Neuronal stem cell (in vitro differentiated cells): ENCODE measurements at regions not wholly inside any gene's neighbourhood (a gene's known extent, or its start where the extent isn't known, plus 50 kb on each side); places are given as distances from the start of the nearest gene placed in this dataset. TPM values are rescaled to one million over a fixed set of nuclear protein-coding genes. Genes with fewer than 3 reads are reported as not detected.
A peak's percentile ranks its signal among the peaks of the same experiment; 100 is the strongest.

Source experiments
- DNase-seq: peaks from one replicate; pipeline ENCODE4 v3.0.0-alpha.2; 2013; ENCODE audit warnings: low spot score
- H2AFZ ChIP-seq: one replicate; pipeline ENCODE4 v1.6.1; 2013; ENCODE audit warnings: mild to moderate bottlenecking, low read length, inconsistent platforms
- H2AK5ac ChIP-seq: 2 replicates; pipeline ENCODE4 v1.6.1; 2013; ENCODE audit warnings: low read depth, mild to moderate bottlenecking, inconsistent platforms, low read length, moderate library complexity, mixed read lengths
- H2BK120ac ChIP-seq: 2 replicates; pipeline ENCODE4 v1.6.1; 2013; ENCODE audit warnings: low read depth, mild to moderate bottlenecking, inconsistent platforms, low read length, moderate library complexity, mixed read lengths
- H2BK12ac ChIP-seq: one replicate; pipeline ENCODE4 v1.6.1; 2013; ENCODE audit warnings: low read length, inconsistent platforms
- H2BK15ac ChIP-seq: 2 replicates; pipeline ENCODE4 v1.6.1; 2013; ENCODE audit warnings: mild to moderate bottlenecking, low read length, inconsistent platforms, mixed read lengths
- H2BK5ac ChIP-seq: one replicate; pipeline ENCODE4 v1.6.1; 2013; ENCODE audit warnings: inconsistent platforms, mild to moderate bottlenecking, low read length, moderate library complexity
- H3K14ac ChIP-seq: one replicate; pipeline ENCODE4 v1.6.1; 2013; ENCODE audit warnings: low read length, inconsistent platforms
- H3K18ac ChIP-seq: 2 replicates; pipeline ENCODE4 v1.6.1; 2013; ENCODE audit warnings: low read length, inconsistent platforms
- H3K23ac ChIP-seq: 2 replicates; pipeline ENCODE4 v1.6.1; 2013; ENCODE audit warnings: low read depth, mild to moderate bottlenecking, mixed read lengths, low read length, inconsistent platforms; ENCODE audit not compliant: poor library complexity
- H3K27ac ChIP-seq: replicated peaks from 3 replicates; pipeline ENCODE4 v1.5.1; 2013; ENCODE audit warnings: low read length, inconsistent platforms
- H3K27me3 ChIP-seq, 3 experiments: 2 replicates each; pipeline ENCODE4 v1.6.1; 2013; ENCODE audit warnings: low read length in 3 of 3, mild to moderate bottlenecking in 2 of 3, inconsistent platforms in 1 of 3, low read depth in 1 of 3, mixed read lengths in 1 of 3, moderate library complexity in 1 of 3; ENCODE audit not compliant: control insufficient read depth in 3 of 3, insufficient read depth in 3 of 3
- H3K36me3 ChIP-seq, 2 donors: replicated peaks in 1 of 2; 2 replicates each; pipeline ENCODE4 v1.6.1; 2013; ENCODE audit warnings: low read length in 2 of 2; ENCODE audit not compliant: control insufficient read depth in 2 of 2, insufficient read depth in 2 of 2
- H3K4ac ChIP-seq: 2 replicates; pipeline ENCODE4 v1.6.1; 2013; ENCODE audit warnings: inconsistent platforms, mild to moderate bottlenecking, low read length, moderate library complexity
- H3K4me1 ChIP-seq, 2 donors: 1 replicate in 1 of 2; 2 replicates in 1 of 2; pipeline ENCODE4 v1.6.1; 2013; ENCODE audit warnings: low read length in 2 of 2, low read depth in 1 of 2; ENCODE audit not compliant: control insufficient read depth in 2 of 2, insufficient read depth in 1 of 2
- H3K4me2 ChIP-seq: one replicate; pipeline ENCODE4 v1.6.1; 2013; ENCODE audit warnings: mild to moderate bottlenecking, low read length, inconsistent platforms; ENCODE audit not compliant: insufficient read depth, poor library complexity, severe bottlenecking
- H3K4me3 ChIP-seq, 2 donors: 2 replicates each; pipeline ENCODE4 v1.5.1; 2013; ENCODE audit warnings: low read length in 2 of 2, mild to moderate bottlenecking in 2 of 2, inconsistent platforms in 1 of 2, moderate library complexity in 1 of 2
- H3K79me1 ChIP-seq: one replicate; pipeline ENCODE4 v1.6.1; 2013; ENCODE audit warnings: low read depth, mild to moderate bottlenecking, inconsistent platforms, low read length, moderate library complexity
- H3K9ac ChIP-seq: one replicate; pipeline ENCODE4 v1.6.1; 2013; ENCODE audit warnings: mild to moderate bottlenecking, low read depth, low read length, inconsistent platforms; ENCODE audit not compliant: poor library complexity
- H3K9me3 ChIP-seq, 2 donors: replicated peaks in 1 of 2; 2 replicates each; pipeline versions ENCODE3 to v1.6.1; 2013; ENCODE audit warnings: low read length in 2 of 2, mild to moderate bottlenecking in 2 of 2, inconsistent platforms in 1 of 2, low read depth in 1 of 2, mixed read lengths in 1 of 2, moderate library complexity in 1 of 2; ENCODE audit not compliant: control insufficient read depth in 2 of 2, insufficient read depth in 1 of 2
- H4K8ac ChIP-seq: one replicate; pipeline ENCODE4 v1.6.1; 2013; ENCODE audit warnings: low read depth, mild to moderate bottlenecking, inconsistent platforms, low read length, moderate library complexity
- H4K91ac ChIP-seq: one replicate; pipeline ENCODE4 v1.6.1; 2013; ENCODE audit warnings: low read length, low read depth, mild to moderate bottlenecking, inconsistent platforms; ENCODE audit not compliant: poor library complexity
- WGBS, 2 donors: extraction: QIAGEN DNeasy Blood & Tissue Kit; methylation state at CpG; one replicate each; pipeline ENCODE4 v1.1.7; 2013; ENCODE audit warnings: missing lambda C conversion rate in 2 of 2, mixed read lengths in 1 of 2; ENCODE audit not compliant: insufficient read length in 2 of 2, insufficient replicate concordance in 1 of 2; ENCODE audit errors: extremely low coverage in 2 of 2; 5-methylcytosine and 5-hydroxymethylcytosine counted together
- small RNA-seq: library from polyadenylated mRNA; stranded (forward); fragments of <200 nt; extraction: miRNeasy Mini kit (QIAGEN cat#:217004); gene quantifications from one replicate; pipeline ENCODE3, GENCODE V24; 2013; ENCODE audit not compliant: insufficient read depth

GRCh38 chr1:193308438-193308837 is 122.0 kb upstream of the B3GALT2 start:
- no peak overlapping the region for H4K91ac ChIP-seq
- no peak overlapping the region for H2BK12ac ChIP-seq
- no peak overlapping the region for H3K23ac ChIP-seq
- WGBS, 2 donors: no CpG with 5 or more reads among the region's 1 CpG
- H3K4me2 ChIP-seq: no peak overlapping the region
- no peak overlapping the region for H3K4me3 ChIP-seq
- no peaks in the 10 kb centered on the region for H3K4me1 ChIP-seq
- no peak overlapping the region for H4K8ac ChIP-seq
- H3K9ac ChIP-seq: no peak overlapping the region
- H2BK120ac ChIP-seq: no peak overlapping the region
- no peak overlapping the region for H3K14ac ChIP-seq
- no peaks in the 10 kb centered on the region for H3K9me3 ChIP-seq
- H3K79me1 ChIP-seq: no peaks in the 10 kb centered on the region
- H3K36me3 ChIP-seq: no peaks in the 10 kb centered on the region
- no peak overlapping the region for H3K18ac ChIP-seq
- no peak for DNase-seq
- H3K4ac ChIP-seq: no peak overlapping the region
- no peak overlapping the region for H2AK5ac ChIP-seq
- H2BK15ac ChIP-seq: no peak overlapping the region
- no peaks in the 10 kb centered on the region for H3K27me3 ChIP-seq
- peak overlapping the region; percentile 26 for H2AFZ ChIP-seq
- H3K27ac ChIP-seq: no peak overlapping the region
- H2BK5ac ChIP-seq: no peak overlapping the region

DNA sequence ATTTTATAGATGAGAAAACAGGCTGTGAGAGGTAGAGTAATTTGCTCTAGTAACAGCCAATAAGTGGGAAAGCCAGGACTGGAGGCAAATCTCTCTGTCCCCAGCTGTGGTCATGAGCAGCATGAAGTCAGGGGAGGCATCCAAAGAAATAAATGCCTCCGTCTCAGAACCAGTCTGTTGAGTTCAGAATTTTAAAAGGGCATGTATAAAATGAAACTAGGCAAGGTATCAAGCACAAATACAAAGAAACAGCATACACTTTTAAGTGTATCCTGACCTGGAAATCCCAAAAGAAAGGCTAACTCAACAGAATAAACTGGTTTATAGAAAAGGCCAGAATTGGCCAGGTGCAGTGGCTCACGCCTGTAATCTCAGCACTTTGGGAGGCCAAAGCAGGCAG is 120.0 kb upstream of the B3GALT2 start:
- no peak overlapping the region for H3K9ac ChIP-seq
- no peak overlapping the region for H4K91ac ChIP-seq
- no peak overlapping the region for H2AK5ac ChIP-seq
- H4K8ac ChIP-seq: no peak overlapping the region
- no peak overlapping the region for H3K4me3 ChIP-seq
- no peak overlapping the region for H3K18ac ChIP-seq
- no peak overlapping the region for H3K4ac ChIP-seq
- H2BK12ac ChIP-seq: no peak overlapping the region
- H3K4me2 ChIP-seq: no peak overlapping the region
- H2AFZ ChIP-seq: no peak overlapping the region
- WGBS, 2 donors: no CpG with 5 or more reads among the region's 2 CpGs
- no peak overlapping the region for H3K27ac ChIP-seq
- DNase-seq: no peak
- no peak overlapping the region for H2BK120ac ChIP-seq
- no peak overlapping the region for H2BK15ac ChIP-seq
- H3K4me1 ChIP-seq: no peaks in the 10 kb centered on the region
- H2BK5ac ChIP-seq: no peak overlapping the region
- no peaks in the 10 kb centered on the region for H3K79me1 ChIP-seq
- H3K23ac ChIP-seq: no peak overlapping the region
- no peaks in the 10 kb centered on the region for H3K9me3 ChIP-seq
- H3K14ac ChIP-seq: no peak overlapping the region
- H3K27me3 ChIP-seq: no peaks in the 10 kb centered on the region
- no peaks in the 10 kb centered on the region for H3K36me3 ChIP-seq

Small RNA genes in the stretch of these regions (small RNA-seq; reads per million reads assigned to genes)
- not detected for gene RNU6-983P
